Astrocyte (in vitro differentiated cells and primary cell): ENCODE measurements at regions not wholly inside any gene's neighbourhood (a gene's known extent, or its start where the extent isn't known, plus 50 kb on each side); places are given as distances from the start of the nearest gene placed in this dataset.

Experiments used
- EZH2 ChIP-seq: IDR thresholded peaks from 2 replicates; pipeline ENCODE4 v1.6.1; 2012; ENCODE audit warnings: mild to moderate bottlenecking, low read length, inconsistent platforms; ENCODE audit not compliant: insufficient read depth
- TF ChIP-seq, protein P1 (sequence below): IDR thresholded peaks from 2 replicates; pipeline ENCODE4 v1.5.1; 2011; ENCODE audit warnings: low read depth, mild to moderate bottlenecking, inconsistent platforms, low read length, moderate library complexity; ENCODE audit not compliant: insufficient read depth

- TF ChIP-seq, protein P1, sequence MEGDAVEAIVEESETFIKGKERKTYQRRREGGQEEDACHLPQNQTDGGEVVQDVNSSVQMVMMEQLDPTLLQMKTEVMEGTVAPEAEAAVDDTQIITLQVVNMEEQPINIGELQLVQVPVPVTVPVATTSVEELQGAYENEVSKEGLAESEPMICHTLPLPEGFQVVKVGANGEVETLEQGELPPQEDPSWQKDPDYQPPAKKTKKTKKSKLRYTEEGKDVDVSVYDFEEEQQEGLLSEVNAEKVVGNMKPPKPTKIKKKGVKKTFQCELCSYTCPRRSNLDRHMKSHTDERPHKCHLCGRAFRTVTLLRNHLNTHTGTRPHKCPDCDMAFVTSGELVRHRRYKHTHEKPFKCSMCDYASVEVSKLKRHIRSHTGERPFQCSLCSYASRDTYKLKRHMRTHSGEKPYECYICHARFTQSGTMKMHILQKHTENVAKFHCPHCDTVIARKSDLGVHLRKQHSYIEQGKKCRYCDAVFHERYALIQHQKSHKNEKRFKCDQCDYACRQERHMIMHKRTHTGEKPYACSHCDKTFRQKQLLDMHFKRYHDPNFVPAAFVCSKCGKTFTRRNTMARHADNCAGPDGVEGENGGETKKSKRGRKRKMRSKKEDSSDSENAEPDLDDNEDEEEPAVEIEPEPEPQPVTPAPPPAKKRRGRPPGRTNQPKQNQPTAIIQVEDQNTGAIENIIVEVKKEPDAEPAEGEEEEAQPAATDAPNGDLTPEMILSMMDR = no peak
- TF ChIP-seq EZH2 = no peak
Measured at GRCh38 chr19:28148554-28148953, 1064.4 kb downstream of the UQCRFS1 start.
